GM19324 (cell line): ENCODE measurements at regions not wholly inside any gene's neighbourhood (a gene's known extent, or its start where the extent isn't known, plus 50 kb on each side); places are given as distances from the start of the nearest gene placed in this dataset.
"Not testable (repeated sequence)": the region's sequence is repeated elsewhere in the genome, so short reads cannot be mapped to it uniquely, and the experiment has no call there.

Source experiments
- ATAC-seq: cut with Tn5 transposase; IDR thresholded peaks from one replicate; pipeline ENCODE4 v1.9.1; 2021; ENCODE audit warnings: mild to moderate bottlenecking, moderate library complexity; ENCODE audit not compliant: unreplicated experiment, low FRiP score

- no peak for ATAC-seq
Measured at GRCh38 chr22:34526681-34527080, 539.3 kb upstream of the ISX start.

GRCh38 chr22:34534101-34534500 lies 531.9 kb upstream of the ISX start:
- no peak for ATAC-seq

DNA sequence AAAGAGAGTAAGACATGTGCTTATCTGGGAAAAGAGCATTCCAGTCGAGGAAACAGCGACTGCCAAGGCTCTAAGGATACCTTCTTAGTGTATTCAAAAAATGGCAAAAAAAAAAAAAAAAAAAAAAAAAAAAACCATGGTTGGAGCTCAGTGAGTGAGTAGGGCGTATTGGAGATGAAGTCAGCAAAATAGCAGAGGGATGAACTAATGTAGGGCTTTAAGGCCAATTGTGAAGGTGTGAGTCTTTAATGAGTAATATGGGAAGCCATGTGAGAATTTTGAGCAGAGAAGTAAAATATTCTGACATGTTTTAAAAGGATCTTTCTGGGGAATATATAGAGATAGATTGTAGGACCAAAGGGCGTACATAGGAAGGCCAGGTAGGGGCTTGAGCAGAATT lies 498.6 kb upstream of the ISX start:
- no peak for ATAC-seq

GRCh38 chr22:34570408-34570807 lies 495.6 kb upstream of the ISX start:
- ATAC-seq = no peak

DNA sequence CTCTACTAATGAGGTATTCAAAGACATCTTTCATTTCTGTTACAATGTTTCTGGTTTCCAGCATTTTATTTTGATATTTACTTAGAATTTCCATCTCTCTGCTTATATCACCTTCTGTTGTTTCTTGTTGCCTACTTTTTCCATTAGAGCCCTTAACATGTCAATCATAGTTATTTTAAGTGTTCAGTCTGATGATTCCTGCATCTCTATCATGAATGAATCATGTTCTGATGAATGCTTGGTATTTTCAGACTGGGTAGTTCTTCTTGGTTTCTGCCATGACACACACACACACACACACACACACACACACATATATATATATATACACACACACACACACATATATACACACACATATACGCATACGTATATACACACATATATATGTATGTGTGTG lies 486.4 kb upstream of the ISX start:
- ATAC-seq = no peak

GRCh38 chr22:34587357-34588356 lies 478.3 kb upstream of the ISX start:
- ATAC-seq = no peak

DNA sequence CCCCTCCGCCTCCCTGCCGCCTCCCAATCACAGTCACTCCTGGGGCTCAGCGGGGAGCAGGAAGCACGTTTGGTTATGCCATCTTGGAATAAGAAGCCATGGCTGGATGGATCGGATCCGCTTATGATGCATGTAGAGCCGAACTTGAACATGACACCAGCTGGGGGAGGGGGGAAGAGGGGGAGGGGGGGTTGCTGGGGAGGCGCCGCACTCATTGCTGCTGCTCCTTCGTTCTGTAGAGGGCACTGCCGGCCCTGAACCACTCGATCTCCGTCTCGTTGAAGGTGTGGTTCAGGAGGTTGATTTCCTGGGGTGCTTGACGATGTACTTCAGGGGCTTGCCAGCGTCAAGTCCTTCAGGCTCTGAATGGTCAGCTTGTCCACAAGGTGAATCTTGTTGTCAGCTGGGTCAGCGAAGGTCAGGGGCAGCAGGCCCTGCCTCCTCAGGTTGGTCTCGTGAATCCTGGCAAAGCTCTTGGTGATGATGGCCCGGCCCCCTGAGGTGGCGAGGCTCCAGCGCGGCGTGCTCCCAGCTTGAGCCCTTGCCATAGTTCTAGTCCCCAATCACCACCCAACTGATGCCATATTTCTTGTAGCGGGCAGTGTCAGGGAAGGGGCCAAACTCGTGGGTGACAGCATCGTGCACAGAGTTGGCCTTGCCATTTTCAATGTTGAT lies 476.9 kb upstream of the ISX start:
- no peak for ATAC-seq

- no peak for ATAC-seq
Measured at GRCh38 chr22:34592123-34592740, 473.7 kb upstream of the ISX start.

DNA sequence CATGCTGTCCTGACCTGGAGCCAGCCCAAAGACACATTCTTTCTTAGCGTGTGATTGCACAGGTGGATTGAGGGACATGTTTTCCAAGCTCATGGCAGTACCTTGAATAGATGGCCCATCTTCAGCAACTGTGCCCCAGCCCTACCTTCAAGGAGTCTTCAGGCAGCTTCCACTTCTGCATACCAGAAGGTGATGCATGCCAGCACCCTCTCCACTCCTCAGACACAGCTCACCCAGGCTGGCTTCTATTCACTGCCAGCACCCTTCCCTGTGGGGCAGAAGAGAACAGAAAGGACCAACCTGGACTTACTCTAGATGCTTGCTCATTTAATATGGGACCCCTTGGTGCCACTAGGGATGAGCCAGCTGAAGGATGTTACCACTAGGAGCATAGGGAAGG lies 466.4 kb upstream of the ISX start:
- ATAC-seq = no peak

DNA sequence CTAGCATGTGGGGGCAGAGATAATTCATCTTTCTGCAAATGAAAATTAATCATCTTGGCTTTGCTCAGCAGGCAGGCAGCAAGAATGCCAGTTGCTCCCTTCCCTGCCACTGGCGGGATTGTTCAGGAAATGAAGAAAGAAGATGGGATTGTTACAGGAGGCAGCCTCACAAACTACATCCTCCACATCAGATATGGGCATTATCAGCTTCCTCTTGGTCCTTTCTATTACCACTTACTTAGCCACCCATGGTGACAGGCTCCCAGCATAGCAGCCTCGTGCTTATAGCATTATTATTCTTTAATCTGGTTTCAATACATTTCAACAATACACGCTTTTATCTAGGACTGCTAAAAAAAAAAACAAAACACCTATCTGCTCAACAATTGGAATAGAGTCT lies 461.6 kb upstream of the ISX start:
- no peak for ATAC-seq

DNA sequence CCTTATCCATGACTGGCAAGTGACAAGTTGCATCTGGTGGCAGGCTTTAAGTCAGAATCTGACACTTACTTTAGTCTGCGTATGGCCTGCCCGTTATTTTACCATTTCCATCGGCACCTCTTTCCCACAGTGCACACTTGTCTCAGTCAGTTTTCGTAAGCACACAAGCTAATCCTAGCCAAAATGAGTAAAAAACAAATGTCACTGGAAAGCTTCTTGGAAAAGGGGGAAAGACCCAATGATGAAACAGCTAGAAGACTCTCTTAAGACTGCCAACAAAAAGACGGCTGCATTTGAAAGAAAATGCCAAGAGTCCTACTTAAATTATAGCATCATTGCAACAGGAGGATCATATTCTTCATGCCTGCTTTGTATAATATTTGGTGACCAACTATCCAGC lies 457.9 kb upstream of the ISX start:
- ATAC-seq = no peak

DNA sequence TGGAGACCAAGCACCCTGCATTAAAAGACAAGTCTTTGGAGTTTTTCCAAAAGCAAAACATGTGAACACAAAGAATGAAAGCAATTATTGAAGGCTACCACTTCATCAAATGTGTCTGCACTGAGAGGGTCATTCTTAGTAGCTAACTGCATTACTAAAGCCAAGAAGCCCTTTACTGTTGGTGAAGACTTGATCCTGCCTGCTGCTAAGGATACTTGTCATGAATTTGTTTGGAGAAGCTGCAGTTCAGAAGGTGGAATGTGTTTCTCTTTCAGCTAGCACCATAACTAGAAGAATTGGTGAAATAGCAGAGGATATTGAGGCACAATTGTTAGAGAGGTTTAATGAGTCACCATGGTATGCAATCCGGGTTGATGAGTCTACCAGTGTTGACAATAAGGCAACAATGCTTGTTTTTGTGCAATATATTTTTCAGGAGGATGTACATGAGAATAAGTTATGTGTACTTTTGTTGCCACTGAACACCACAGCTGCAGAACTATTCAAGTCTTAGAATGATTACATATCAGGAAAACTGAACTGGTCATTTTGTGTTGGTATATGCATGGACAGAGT lies 457.3 kb upstream of the ISX start:
- ATAC-seq = no peak

DNA sequence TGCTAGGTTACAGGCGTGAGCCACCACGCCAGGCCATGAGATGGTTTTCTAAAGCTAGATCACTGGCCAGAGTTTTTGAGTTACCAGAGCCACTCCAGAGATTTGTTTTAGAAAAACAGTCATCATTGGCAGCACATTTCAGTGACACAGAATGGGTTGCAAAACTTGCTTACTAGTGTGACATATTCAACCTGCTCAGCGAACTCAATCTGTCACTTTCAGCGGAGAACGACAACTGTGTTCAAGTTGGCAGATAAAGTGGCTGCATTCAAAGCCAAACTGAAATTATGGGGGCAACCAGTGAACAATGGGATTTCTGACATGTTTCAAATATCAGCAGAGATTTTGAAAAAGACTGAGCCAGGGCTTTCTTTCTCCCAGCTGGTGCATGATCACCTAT lies 456.3 kb upstream of the ISX start:
- no peak for ATAC-seq

- ATAC-seq = no peak
Measured at GRCh38 chr22:34620161-34620560, 445.8 kb upstream of the ISX start.

DNA sequence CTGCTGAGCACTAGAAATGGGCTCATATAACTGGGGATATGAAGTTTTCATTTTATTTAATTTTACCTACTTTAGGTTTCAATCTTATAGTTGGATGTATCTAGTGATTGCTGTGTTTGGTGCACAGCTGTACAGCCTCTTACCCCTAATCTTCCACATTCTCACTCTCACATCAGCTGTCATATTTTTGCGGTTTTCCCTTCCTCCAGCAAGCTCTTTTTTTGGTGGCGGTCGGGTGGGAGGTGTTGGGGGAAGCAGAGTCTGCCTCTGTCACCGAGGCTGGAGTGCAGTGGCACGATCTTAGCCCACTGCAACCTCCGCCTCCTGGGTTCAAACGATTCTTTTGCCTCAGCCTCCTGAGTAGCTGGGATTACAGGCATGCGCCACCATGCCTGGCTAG lies 445.1 kb upstream of the ISX start:
- ATAC-seq = no peak

- no peak for ATAC-seq
Measured at GRCh38 chr22:34622602-34623001, 443.4 kb upstream of the ISX start.

- no peak for ATAC-seq
Measured at GRCh38 chr22:34623580-34623979, 442.4 kb upstream of the ISX start.

DNA sequence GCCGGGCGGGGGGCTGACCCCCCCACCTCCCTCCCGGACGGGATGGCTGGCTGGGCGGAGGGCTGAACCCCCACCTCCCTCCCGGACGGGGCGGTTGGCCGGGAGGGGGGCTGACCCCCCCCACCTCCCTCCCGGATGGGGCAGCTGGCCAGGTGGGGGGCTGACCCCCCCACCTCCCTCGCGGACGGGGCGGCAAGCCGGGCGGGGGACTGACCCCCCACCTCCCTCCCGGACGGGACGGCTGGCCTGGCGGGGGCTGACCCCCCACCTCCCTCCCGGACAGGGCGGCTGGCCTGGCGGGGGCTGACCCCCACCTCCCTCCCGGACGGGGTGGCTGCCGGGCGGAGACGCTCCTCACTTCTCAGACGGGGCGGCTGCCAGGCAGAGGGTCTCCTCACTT lies 440.1 kb upstream of the ISX start:
- ATAC-seq = not testable (repeated sequence)

GRCh38 chr22:34638128-34638527 lies 427.8 kb upstream of the ISX start:
- ATAC-seq = no peak

- ATAC-seq = no peak
Measured at GRCh38 chr22:34639911-34640310, 426.0 kb upstream of the ISX start.

DNA sequence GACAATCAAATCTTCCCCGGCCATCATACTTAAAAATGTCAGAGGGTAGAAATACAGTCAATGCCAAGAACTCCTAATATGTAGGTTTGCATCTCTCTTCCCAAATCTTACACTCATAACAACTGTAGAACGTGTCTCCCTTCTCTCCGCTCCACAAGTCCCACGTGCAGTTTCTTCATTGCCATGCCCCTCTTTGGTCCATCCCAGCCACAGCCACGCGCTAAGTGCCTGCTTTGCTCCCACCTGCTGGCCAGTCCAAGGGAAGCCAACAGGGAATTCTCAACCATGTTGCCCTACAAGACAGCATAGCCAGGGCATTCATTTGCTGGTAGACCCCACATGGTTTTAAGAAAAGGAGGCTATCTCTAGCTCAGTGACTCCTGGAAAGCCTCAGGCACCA lies 420.6 kb upstream of the ISX start:
- ATAC-seq = no peak
